HG02759 (cell line): ENCODE measurements at regions not wholly inside any gene's neighbourhood (a gene's known extent, or its start where the extent isn't known, plus 50 kb on each side); places are given as distances from the start of the nearest gene placed in this dataset.
"Not testable (repeated sequence)": the region's sequence is repeated elsewhere in the genome, so short reads cannot be mapped to it uniquely, and the experiment has no call there.

ENCODE experiments used
- ATAC-seq: cut with Tn5 transposase; IDR thresholded peaks from one replicate; pipeline ENCODE4 v1.9.1; 2021; ENCODE audit warnings: mild to moderate bottlenecking, moderate library complexity; ENCODE audit not compliant: unreplicated experiment

DNA sequence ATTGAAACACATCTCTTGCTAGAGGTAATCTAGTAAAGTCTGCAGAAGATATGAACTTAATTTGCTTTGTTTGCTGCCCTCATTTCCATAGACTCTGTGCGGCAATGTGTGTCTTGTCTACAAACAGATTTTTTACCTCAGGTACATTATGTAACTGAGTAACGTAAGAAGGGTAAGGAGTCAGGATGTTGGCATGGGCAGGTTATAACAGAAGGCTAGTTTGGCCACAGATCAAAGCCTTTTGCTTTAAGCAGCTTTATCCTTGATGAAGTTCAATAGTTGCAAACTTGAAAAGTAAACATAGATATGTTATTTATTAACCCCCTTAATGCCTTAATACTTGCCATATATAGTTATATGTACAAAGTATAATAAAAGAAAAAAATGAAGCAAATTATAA, 391.6 kb upstream of the FKBP1C start:
- ATAC-seq = no peak

DNA sequence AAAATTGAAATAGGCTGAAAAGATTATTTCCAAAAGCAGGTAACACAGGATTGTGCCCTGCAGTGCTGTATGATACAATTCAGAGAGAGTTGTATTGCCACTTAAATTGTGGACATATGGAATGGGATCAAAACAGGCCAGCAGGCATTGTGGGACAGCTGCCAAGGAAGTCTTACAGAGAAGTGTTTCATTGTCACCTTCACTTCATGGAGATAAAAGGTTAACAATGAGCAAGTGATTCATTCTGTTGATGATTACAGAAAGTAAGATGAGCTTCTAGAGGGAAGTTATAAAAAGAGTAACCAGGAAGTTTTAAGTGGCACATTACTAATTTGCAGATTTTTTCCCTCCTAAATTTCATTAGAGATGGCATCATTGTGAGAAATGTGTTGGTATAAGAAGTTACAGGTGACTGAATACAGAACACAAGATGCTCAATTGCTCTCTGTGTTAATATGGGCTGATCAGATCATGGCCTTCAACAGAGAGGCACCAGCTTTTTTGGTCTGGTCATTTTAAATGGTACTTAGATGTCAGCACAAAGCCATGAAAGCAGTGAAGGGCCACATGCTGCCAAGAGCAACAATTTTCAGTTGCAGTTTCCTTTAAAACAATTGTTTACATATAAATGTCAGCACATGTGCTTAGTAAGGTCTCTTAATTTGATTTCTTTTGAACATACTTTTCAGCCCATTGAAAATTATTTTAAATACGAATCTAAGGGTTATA, 402.5 kb upstream of the FKBP1C start:
- no peak for ATAC-seq

DNA sequence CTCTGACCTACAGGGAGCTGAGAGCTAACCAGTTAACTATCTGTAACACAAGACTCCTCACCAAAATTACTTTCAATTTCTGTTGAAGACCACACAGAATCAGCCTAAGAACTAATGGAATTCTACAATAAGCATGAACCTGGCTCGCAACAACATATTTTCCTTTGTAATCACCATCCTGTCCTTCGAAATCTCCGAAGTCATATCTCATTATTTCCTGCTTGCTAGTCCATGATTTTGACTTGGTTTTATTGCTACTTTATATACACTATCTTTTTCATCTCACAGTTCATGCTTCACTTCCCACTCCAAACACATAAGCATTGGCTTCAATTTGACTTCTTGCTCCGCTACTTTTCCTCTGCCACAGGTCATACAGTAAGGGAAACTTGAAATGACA, 405.8 kb upstream of the FKBP1C start:
- ATAC-seq = no peak

DNA sequence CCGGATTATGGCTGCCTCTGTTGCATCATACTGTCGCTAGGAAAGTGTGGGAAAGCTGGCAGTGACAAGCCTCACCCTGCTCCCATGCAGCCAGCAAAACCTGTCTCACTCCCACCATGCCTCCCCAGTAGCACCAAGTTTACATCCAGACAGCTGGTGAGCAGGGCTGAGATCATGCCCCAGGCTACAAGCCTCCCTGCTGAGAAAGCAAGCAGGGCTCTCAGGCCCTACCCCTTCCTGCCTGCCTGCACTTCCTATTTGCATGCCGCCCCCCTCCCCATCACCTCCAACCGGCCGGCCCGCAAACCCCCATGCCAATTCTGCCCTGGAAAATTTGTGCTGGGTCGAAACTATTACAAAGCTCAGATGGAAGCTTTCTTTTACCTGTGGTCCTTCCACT, 408.2 kb upstream of the FKBP1C start:
- no peak for ATAC-seq

DNA sequence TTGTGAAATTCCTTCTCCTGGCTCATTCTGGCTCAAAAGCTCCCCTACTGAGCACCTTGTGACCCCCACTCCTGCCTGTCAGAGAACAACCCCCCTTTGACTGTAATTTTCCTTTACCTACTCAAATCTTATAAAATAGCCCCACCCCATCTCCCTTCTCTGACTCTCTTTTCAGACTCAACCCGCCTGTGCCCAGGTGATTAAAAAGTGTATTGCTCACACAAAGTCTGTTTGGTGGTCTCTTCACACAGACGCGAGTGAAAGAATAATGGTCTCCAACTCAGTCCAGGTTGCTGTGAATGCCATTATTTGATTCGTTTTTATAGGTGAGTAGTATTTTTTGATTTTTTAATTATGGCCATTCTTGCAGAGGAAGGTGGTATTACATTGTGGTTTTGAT, 414.1 kb upstream of the FKBP1C start:
- ATAC-seq = no peak

DNA sequence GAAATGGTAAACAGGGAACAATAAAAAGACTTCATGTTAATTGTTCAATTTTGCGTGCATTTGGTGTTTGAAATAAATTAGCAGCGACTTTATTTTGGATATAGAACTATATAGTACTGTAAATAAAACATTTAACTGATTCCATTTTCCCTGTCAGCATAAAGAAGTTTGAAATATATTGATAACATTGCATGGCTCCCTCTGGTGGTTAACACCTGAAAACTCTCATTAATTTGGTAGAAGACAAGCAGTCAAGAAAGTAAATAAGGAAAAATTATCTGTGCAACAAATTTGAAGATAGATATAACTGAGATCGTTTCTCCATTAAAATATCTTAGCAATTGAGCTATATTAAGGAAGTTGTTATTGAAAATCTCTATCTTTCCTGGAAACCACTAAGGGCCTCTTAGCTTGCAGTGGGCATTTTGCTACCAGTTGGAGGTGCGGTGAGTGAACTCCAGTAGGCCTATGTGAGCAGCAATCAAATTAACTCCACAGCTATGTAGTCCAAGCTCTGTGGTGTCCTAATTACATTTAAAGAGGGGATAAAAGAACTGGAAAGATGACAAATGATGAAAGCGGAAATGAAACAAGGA, 435.7 kb upstream of the FKBP1C start:
- peak; percentile 57 for ATAC-seq

DNA sequence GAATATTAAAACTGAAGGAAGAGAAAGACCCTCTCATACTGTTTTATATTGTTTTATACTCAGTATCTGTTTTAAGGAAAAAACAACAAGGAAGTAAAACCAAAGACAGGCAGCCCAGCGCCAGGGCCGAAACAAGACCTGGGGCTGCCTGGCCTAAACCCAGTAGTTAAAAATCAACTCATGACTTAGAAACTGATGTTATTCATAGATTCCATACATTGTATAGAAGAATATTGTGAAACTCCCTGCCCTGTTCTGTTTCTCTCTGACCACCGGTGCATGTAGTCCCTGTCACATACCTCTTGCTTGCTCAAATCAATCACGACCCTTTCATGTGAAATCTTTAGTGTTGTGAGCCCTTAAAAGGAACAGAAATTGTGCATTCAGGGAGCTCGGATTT, 445.1 kb upstream of the FKBP1C start:
- not testable (repeated sequence) for ATAC-seq

DNA sequence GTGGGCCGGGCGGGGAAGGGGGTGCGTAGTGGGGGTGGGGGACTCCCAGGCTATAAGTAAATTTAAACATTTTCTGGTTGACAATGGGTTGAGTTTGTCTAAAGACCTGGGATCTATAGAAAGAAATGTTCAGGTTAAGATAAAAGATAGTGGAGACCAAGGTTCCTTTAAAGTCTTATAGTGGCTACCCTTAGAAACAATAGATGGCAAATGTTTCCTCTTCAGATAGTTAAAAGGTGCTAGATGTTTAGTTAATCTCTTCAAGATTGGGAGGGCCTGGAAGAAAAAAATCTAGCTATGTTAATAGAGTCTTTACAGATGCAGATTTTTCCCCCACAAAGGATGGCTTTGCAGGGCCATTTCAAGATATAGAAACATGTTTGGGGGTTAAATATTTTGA, 446.4 kb upstream of the FKBP1C start:
- no peak for ATAC-seq

DNA sequence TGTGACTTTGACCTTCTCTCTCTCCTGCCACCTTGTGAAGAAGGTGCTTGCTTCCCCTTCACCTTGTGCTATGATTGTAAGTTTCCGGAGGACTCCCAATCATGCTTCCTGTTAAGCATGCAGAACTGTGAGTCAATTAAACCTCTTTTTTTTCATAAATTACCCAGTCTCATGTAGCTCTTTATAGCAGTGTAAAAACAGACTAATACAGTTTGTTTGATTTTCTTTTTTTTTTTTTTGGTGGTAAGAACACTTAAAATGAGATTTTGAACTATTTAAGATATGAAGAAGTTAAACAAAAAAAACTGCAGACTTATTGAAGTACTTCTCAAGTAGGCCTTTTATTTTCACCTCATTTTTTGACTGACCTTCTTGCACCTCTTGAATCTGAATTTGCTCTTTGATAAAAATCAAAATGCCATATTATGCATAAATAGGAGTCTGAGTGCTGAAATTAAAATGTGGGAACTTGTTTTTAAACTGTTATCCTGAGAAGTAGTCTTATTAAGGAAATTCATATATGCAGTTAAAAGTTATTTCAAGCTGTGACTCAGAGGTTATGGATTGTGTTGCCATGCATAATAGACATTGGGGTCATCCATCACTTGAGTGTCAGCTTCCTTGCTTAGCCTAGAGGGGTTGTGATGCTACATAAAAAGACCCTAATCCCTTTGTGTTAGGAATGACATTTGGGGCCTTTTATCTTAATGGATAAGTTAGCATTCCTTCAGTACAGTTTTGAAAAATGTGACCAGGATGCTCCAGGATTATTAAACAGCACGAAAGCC, 447.9 kb upstream of the FKBP1C start:
- no peak for ATAC-seq

DNA sequence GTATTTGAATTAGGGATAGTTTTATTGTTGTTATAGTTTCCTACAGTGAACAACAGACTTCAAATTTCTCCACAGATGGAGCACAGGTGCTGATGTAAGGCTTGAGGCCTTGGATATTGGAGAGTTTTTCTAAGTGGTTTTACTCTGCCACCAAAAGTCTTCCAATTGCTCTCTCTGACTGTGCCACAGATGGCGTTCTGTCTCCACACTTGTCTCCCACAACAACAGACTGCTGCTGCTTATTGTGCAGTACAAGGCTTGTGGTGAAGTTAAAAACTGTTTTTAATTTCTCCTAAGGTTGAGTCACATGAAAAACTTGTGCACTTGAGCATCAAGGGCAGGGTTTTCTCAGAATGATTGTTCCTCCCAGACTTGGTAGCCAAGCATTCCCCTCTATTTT, 460.9 kb upstream of the KHDRBS2 start:
- no peak for ATAC-seq

DNA sequence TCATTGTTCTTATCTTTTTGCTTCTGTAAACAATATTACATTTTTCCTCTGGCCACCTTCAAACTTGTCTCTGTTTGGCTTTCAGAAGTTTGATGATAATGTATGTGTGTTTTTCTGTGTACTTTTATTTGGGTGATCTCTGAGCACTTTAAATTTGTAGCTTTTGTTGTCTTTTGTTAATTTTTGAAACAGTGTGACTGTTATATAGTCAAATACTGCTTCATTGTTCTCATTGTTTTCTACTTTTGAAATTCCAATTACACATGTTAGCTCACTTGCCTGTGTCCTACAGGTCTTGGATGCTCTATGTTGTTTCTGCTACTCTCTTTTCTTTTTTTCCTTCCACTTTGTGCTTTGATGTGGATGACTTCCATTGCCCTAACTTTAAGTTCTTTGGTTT, 460.1 kb upstream of the KHDRBS2 start:
- ATAC-seq = no peak

DNA sequence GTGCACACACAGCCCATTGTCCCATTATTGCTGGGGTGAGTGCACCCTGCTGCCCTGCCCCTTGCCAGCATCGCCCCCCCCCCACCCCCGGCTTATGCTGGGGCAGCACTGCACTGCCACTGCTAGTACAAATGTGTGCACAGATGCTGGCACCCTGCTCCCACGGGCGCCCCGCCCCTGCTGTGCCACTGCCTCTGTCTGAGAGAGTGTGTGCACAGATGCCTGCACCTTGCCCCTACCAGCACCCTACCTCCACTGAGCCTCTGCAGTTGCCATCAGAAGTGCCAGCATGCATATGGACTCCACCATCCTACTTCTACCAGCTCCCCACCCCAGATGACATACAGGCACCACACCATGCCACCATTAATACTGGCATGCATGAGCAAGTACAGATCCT, 454.6 kb upstream of the KHDRBS2 start:
- no peak for ATAC-seq

DNA sequence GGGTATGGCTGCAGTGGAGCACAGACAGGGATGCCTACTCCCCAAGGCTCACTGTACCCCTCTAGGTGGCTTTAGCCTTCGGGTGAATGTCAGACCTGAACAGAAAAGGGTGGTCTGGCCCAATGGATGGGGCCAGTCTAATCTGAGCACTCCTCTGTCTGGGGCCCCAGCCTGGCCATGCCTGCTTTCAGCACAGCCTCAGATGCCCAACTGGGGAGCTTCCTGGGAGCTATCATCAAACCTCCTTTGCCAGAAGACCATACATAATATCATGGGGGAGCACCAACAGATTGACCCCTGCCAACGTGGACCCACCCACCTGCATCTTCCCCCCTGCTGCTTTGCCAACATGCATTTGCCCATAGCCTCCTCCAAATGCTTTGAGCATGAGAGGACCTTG, 454.1 kb upstream of the KHDRBS2 start:
- ATAC-seq = no peak

DNA sequence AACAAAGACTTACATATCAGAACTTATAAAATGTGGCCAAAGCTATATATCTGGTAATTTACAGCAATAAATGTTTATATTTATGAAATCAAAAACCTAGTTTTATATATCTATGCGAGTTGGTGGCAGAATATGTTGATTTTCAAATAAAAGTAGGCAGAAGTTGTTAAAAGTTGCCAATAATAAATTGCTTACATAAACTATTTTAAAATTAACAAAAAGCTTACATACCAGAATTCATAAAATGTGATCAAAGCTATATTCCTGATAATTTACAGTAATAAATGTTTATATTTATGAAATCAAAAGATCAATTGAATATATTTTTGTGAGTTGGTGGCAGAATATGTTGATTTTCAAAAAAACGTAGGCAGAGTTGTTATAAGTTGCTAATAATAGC, 451.8 kb upstream of the KHDRBS2 start:
- ATAC-seq = no peak

DNA sequence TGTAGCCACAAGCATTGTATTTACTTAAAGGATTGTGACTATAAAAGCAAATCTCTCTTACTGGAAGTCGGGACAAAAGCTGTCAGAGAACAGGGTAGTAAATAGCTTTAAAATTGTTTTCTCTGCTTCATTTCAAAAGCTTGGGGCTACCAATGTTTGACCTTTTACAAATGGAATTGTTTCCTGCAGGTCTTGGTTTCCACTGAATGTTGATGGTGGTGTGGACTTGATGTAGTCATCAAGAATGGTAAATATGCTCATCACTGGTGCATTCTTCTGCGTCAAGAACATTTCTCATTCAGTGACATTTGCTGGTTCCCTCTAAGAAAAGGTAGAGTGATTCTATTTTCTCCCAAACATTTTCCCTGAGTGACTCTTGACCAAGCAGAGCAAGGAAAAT, 435.4 kb upstream of the KHDRBS2 start:
- no peak for ATAC-seq

DNA sequence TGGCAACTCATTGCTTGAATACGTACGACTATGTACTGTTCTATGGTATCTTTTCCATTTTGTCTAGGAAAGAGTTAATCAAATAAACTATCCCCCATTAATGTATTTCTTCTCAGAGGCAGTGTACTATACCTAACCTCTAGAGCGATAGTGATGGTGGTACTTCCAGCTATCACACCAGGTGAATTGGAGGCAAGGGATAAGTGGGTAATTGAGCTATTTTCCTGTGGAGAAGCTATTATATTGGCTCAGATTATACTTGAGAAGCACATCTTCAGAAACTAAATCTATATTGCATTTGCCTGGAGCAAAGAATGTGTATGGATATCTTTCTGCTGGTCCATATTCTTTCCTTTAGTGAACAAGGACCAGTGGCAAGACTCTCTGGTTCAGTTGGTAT, 430.7 kb upstream of the KHDRBS2 start:
- no peak for ATAC-seq

DNA sequence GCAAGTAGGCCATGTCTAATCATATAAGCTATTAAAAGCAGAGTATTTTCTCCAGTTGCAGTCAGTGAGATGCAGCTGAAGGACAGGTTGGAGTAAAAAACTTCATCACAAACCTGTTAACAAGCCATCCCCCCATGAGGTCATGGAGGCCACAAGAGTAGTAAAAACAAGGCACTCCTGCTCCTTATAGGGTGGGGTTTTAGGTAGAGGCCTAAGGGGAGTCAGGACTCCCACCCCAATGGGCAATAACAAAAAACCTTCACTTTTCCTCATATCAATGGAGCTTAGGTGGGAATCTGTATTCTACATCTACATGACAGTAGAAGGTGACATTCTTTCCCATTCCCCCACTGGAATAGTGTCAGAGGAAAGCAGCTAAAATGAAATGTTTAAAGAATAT, 428.1 kb upstream of the KHDRBS2 start:
- no peak for ATAC-seq

DNA sequence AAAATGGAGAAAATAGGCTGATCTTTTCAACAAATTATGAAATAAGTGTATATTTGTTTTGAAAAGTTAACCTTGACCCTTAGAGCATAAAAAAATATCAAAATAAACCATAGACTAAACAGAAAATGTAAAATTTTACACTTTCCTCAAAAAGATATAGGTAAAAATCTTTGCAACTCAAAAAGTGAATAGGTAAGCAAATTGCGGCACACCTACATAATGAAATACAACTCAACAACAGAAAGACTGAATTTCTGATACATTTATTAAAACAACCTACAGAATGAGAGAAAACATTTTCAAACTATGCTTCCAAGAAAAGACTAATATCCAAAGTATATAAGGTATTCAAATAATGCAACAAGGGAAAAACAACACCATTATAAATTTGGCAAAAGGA, 425.7 kb upstream of the KHDRBS2 start:
- ATAC-seq = no peak

DNA sequence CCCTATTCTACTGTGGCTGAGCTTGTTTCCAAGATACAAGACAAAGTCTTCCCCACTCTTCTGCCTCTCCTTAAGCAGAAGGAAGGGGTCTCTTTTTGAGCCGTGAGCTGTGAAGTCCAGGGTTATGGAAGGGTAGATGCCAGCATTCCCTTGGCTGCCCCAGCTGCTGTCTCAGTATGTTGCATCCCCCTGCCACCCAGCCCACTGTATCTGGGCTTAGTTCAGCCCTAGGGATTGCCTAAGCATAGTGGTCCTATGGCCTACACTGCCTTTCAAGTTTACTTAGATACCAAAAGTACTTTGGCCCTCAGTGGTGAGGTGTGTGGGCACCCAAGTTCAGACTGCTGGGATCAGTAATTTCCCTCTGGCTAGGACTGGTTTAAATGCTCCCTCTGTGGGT, 421.9 kb upstream of the KHDRBS2 start:
- ATAC-seq = no peak

DNA sequence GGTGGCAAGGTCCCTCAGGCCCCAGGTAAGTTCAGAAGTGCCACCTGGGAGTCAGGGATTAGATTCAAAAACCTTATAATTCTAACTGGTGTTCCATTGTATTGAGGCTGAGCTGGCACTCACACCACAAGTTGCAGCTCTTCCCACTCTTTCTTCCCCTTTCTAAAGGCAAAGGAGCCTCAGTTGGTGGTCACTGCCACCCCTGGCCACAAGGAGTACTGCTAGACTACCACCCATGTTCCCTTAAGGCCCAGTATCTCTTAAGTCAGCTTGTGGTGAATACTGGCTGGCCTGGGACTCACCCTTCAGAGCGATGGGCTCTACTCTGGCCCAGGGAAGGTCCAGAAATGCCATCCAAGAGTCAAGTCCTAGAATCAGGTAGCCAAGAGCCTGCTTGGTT, 421.1 kb upstream of the KHDRBS2 start:
- ATAC-seq = no peak

DNA sequence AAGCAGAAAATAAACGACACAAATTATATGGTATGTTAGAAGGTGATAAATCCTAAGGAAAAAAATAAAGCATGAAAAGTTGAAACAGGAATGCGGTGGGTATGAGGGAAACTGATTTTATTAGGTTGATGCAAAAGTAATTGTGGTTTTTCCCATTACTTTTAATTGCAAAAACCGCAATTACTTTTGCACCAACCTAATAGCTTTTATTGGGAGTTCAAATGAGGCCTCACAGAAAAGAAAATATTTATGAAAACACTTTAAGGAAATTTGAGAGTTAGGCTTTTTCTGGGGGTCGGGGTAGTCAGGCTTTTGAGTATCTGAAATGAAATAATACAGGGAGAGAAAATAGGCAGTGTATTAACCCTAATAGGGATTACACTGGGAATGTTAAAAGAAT, 397.0 kb upstream of the KHDRBS2 start:
- ATAC-seq = no peak

DNA sequence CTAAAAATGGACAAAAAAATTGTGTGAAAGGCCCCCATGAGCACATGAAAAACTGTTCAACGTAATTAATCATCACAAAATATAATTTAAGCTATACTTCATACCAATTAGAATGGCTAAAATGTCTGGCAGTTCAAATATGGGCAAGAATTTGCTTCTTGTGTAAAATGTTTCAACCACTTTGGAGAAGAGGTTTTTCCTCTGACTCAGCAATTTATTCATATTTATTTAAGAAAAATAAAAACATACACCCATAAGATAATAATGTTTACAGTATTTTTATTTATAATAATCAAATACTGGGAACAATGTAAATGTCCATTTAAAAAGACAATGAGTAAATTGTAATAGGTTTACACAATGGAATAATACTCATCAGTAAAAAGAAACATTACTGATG, 395.1 kb upstream of the KHDRBS2 start:
- ATAC-seq = no peak
